ENCODE measurements at regions not wholly inside any gene's neighbourhood (a gene's known extent, or its start where the extent isn't known, plus 50 kb on each side); places are given as distances from the start of the nearest gene placed in this dataset.

GRCh38 chr19:33948651-33949335, 152.1 kb downstream of the KCTD15 start:
- no peaks in the 10 kb centered on the region; a peak in 1 of 4 replicates for H3K27me3 ChIP-seq (replicated peaks in 1 of 2; ENCODE audit: control insufficient read depth in 2 of 2, insufficient read depth in 2 of 2, low read length in 1 of 2)
- in situ Hi-C loops (cut with MboI) = no loop called here
- 4% methylated on average over 8 of the region's 8 CpGs for WGBS (ENCODE audit: insufficient coverage, insufficient replicate concordance, low lambda C conversion rate, missing lambda C conversion rate)
- DNase-seq (ENCODE audit: low read depth, low spot score) = no peak
- no peaks in the 10 kb centered on the region for H3K79me2 ChIP-seq (ENCODE audit: control insufficient read depth, insufficient read depth, low read length)
- H2AFZ ChIP-seq (ENCODE audit: control insufficient read depth, low read depth, low read length) = no peak overlapping the region
- H3K4me3 ChIP-seq = no peak overlapping the region
- ChIA-PET POLR2A (no interaction called here), RAD21 (ENCODE audit: unreplicated experiment) (no interaction called here), CTCF (no interaction called here), SMC1A (ENCODE audit: uncharacterized antibody, unreplicated experiment) (no interaction called here)
- no peaks in the 10 kb centered on the region for H4K20me1 ChIP-seq (ENCODE audit: control insufficient read depth, insufficient read depth)
- H3K9me3 ChIP-seq (replicated peaks; ENCODE audit: control insufficient read depth, insufficient read depth, low read length) = no peaks in the 10 kb centered on the region
- no peak overlapping the region for H3K27ac ChIP-seq (ENCODE audit: control insufficient read depth, insufficient read depth)
- no TSS peak for BruUV-seq (replicated peaks)
- no peak for FAIRE-seq
- H3K9ac ChIP-seq (ENCODE audit: control insufficient read depth, insufficient read depth, low read length) = no peak overlapping the region
- intact Hi-C loops (cut with micrococcal nuclease; ENCODE audit: unreplicated experiment) = no loop called here
- H3K36me3 ChIP-seq (ENCODE audit: control insufficient read depth in 2 of 2, insufficient read depth in 2 of 2, low read length in 1 of 2) = no peaks in the 10 kb centered on the region
- no peak overlapping the region for H3K4me2 ChIP-seq (ENCODE audit: control insufficient read depth, insufficient read depth)
- no peaks in the 10 kb centered on the region for H3K4me1 ChIP-seq (ENCODE audit: control insufficient read depth, insufficient read depth, low read length)
- ATAC-seq = no peak
- no peak for TF ChIP-seq ATF7 (IDR thresholded peaks at IDR 0.05; ENCODE audit: low read depth)
- TF ChIP-seq ZBTB40 (IDR thresholded peaks at IDR 0.05; ENCODE audit: borderline replicate concordance) = no peak
- no peak for TF ChIP-seq BMI1 (IDR thresholded peaks at IDR 0.05; ENCODE audit: borderline replicate concordance)
- no peak for TF ChIP-seq ZNF687 (IDR thresholded peaks at IDR 0.05)
- TF ChIP-seq CBX5 (IDR thresholded peaks at IDR 0.05; ENCODE audit: low read depth) = no peak
- TF ChIP-seq YBX1 (IDR thresholded peaks at IDR 0.05) = no peak
- no peak for TF ChIP-seq PML (IDR thresholded peaks at IDR 0.05; ENCODE audit: low read length)
- TF ChIP-seq NR2F1 (conservative IDR thresholded peaks at IDR 0.05) = no peak
- TF ChIP-seq BCL3 (IDR thresholded peaks at IDR 0.05; ENCODE audit: borderline replicate concordance, insufficient read depth, low read depth, low read length, poor library complexity, severe bottlenecking) = no peak
- TF ChIP-seq PRDM15 (CRISPR knock-in tag; IDR thresholded peaks at IDR 0.05) = no peak

Data from GM12878 (cell line).